ENCODE measurements at regions not wholly inside any gene's neighbourhood (a gene's known extent, or its start where the extent isn't known, plus 50 kb on each side); places are given as distances from the start of the nearest gene placed in this dataset.

DNA sequence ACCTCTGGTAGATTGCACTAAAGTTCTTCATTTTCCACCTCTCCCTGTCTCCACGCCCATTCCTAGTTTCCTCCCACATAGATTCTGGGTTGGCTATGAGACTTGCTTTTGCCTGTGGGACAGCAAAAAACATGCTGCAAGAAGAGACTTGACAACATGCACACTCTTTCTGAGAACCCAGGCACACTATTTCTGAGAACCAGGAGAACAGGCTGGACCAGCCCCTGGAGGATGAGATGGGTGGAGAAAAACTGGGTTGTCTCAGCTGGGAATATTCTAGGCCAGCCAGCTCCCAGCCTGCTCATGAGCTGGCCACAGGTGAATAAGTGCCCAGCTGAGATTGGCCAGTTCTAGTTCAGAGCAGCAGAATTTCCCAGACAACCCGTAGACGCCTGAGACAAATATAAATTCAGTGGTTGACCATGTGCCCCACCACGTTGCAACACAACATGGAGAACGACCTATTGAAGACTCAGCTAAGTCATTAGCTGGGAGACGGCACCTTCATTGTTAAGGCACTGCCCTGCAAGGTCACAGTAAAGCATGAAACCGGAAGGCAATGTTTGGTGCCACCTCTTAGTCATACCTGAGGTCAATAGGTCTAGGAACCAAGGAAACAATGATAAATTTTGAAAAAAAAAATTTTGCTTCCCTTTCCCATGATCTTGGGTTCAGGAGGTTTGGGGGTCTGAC, 92.7 kb upstream of the AKR1E2 start:
- DNase-seq (ENCODE audit: low read depth), result no peak

DNA sequence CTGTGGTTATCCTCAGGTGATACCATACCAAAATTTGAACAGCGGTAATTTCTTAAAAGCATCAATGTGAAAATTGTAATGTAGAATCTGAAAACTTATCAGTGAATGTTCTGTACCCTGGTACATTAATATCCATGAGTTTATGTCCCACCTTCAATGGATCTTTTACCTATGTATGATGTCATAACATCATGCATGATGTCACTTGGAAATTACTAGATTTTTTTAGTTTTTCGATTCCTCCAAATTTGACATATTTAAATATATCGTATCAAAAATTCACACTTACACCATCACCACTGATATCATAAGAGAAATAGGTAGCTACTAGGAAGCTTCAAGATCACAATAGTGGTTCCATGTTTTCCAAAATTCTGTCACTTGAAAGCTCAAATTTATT, 95.0 kb upstream of the AKR1E2 start:
- DNase-seq (ENCODE audit: low read depth), result no peak

DNA sequence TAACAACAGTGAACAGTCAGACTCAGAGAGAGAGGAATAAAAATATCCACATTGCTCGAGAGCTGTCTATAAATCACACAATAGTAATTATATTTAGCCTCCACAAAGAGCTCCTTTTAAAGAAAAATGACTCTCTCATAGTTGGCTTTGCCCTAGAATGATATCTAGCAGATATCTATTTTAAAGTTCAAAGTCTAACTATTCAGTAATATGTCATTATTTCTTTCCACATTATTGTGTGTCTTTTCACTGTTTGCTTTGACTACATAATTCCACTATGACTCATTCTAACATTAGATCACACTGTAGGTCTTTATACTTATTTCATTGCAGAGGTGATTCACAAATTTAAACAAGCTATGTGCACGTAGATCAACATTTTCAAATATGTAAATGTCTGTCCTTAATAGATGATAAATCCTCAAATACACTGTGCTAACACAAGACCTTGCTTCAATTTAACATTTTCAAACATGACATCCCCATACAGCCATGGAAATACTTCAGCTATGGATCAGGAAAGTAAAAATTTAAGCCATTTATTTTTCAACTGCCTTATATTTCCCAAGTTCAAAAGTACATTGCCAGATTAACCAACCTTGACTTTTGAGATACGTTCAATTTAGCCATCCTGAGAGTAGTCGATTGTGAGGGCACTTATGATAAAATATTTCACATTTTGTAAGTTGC, 99.9 kb upstream of the AKR1E2 start:
- no peak for DNase-seq (ENCODE audit: low read depth)

DNA sequence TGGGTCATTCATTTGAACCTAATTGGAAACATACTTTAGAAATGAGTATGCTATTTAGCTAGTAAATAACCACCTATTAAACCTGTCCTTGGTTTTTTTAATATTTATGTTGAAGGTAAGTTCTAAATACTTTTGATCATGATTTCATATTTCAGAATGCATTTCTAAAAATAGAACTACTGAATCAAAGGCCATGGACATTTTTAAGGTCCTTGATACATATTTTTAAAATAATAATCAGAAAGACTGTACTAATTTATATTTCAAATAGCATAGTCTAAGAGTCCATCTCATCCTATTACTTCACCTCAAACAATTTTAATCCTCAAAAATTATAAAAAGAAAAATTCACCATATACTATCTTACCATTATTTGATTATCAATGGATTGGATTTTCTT, 102.1 kb upstream of the AKR1E2 start:
- DNase-seq (ENCODE audit: low read depth), result no peak

DNA sequence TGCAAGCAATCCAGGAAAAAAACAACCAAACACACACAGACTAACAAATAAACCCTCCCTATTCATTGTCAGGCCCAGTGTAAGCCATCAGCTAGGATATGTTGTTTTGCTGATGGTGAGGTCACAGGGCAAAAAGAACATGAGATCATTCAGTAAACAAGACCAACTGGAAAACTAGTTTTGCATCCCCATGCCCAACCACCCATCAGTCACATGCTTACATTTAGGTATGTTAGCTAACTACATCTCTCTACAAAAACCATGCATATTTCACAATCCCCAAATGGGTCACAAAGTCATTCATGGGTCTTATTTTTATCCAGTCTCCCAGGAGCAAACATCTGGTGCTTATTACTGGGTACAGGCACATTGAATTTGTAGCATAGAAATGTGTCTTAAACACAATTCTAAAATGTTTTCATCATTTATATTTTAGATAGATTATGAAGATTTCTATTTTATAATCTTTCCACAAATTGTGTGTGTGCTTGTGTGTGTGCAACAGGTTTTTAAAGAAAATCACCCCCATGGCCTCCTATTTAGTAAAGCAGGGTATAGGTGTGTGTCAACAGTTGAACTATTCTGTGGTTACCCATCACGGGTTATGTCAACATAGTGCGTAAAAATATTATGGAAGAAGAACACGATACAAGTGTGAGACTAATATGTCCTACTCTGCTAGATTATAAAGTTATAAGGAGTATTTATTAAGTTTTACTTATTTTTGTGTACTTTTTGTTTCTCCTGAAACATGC, 103.8 kb upstream of the AKR1E2 start:
- DNase-seq (ENCODE audit: low read depth), result no peak

DNA sequence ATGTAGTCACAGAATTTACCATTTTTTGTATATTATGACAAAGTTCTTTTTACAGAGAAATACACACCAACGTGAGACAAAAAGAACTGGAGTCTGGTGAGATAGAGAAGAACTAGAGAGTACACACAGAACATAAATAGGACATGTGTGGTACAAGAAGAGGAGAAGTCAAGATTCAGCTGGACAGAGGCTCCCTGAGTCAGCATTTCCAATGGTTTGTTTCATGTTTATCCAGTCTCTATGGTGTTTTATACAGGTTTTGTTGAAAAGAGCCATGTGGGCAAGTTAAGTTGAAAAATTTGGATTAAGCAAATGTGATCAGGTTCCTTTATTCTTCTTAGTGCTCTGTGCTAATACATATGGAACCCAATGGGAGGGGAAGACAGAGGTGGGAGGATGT, 105.5 kb upstream of the AKR1E2 start:
- no peak for DNase-seq (ENCODE audit: low read depth)

DNA sequence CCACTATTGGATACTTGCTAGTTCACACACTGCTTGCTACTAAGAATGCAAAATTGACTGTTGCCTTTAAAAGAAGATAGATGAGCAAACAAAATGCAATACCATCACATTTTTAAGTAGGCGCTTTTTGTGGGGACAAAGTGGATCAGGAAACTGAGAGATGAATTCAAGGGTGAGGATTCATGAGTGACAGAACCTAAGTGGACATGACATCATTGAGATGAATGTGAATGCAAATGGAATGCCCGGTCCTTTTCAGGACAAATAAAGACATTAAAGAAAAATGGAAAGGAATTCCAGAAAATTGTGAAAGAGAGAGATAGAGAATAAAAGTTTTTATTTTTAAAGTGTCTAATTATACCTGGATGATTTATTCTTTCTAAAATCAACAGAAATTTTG, 106.3 kb upstream of the AKR1E2 start:
- no peak for DNase-seq (ENCODE audit: low read depth)

DNA sequence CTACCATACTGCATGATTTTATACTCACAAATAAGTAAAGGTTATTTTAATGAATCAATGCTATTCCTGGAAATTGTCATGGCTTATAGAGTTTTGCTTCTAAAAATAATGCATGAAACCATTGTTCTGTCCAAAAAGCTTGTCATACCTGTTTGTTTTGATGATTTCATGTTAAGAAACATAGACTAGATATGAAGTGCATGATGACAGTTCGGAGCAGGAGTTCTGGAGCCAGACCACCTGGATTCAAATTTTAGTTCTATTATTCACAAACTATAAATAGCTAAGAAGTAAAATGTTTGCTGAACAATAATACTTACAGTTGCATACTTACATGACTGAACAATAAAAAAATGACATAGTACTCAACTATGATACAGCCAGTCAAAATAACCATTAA, 107.0 kb upstream of the AKR1E2 start:
- no peak for DNase-seq (ENCODE audit: low read depth)

DNA sequence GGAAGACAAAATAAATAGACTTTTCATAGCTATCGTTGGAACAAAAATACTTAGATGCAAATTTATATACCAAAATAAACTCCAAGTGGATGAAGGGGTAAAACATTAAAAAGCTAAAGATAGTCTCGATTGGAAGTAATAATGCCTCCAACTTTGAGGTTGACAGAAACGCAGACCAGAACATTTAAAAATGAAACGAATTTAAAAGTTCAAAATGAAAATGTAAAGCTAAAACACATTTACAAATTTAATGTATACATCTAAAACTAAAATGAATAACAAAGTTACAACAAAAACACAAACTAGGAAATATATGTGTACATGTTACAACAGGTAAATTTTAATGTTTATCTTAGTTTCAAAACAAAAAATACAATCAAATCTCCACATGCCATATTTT, 107.5 kb upstream of the AKR1E2 start:
- no peak for DNase-seq (ENCODE audit: low read depth)

DNA sequence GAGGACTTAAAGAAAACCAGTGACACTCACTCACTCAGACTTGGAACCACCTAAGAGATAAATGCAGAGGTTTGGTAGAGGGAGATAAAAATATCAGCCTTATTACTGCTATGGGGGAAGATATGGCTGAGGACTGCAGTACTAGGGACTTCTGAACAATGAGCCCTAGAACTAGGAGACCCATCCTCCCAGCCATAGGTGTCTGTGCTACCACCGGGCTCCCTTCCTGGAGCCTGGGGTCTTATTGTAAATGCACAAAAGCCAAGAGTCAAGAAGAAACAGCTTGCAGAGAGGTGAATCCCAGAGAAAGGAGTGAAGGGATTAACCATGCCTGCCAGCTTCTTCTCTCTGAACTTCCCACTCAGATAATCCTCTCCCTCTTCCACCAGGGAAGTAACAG, 108.3 kb upstream of the AKR1E2 start:
- DNase-seq (ENCODE audit: low read depth), result no peak

DNA sequence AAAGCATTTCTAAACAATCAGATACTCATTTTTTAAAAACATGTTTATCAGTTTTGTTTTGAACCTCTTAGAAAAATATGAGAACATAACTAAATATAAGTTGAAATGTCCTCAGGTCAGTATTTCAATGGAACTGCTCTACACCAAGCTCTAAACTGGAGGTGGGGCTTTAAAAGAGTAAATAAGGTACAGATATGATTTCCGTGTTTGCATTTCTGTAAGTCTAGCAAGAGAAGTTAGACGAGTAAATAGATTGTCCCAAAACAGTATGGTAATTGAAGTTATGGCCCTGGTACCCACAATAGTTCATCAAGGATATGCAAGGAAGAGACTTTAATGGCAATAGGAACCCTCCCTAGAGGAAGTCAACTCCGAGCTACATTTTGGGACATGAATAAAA, 115.1 kb upstream of the AKR1E2 start:
- no peak for DNase-seq (ENCODE audit: low read depth)

DNA sequence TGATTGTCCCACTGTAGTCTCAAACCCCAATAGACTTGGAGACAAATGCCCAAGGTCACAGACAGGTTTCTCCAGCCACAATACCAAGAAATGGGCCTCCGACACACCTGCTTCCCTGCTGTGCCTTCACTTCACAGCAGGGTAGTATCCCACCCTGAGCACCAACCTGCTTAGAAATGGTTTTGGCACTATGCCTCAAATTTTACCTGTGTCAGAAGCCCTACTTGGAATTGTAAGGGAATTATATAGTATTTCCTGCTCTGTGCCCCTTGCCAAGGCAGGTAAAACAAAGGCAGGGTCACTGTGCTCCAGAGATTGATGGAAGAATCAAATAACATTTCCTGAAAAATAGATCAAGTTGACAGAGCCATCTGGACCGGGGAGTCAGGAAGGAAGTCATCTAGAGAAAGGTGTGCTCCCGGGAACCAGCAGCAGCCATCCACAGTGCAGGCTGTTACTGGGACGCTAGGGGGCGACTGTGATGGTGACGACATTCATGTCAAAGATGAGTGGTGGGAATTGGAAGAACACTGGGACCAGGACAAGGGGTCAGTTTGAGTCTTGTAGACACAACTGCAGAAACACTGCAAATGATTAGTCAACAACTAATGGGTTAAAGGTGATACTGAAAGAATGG, 117.8 kb upstream of the AKR1E2 start:
- DNase-seq (ENCODE audit: low read depth), result peak; percentile 14

DNA sequence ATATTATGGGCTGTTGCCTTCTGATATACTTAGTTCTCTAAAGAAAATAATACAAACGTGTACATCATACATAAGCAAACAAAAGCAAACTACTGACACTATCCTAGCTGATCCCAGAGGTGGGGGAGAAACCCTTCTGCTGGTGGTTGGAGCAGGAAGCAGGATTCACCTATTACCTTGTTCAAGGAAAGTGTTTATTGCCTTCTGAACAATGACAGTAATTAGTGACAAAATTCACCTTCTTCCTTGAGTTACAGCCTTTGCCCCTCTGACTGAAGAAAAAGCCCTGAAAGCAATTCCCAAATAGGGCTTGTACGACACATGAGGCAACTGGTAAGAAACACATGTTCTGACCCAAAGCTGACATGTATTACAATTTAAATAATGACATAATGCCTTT, 118.8 kb upstream of the AKR1E2 start:
- DNase-seq (ENCODE audit: low read depth), result no peak

DNA sequence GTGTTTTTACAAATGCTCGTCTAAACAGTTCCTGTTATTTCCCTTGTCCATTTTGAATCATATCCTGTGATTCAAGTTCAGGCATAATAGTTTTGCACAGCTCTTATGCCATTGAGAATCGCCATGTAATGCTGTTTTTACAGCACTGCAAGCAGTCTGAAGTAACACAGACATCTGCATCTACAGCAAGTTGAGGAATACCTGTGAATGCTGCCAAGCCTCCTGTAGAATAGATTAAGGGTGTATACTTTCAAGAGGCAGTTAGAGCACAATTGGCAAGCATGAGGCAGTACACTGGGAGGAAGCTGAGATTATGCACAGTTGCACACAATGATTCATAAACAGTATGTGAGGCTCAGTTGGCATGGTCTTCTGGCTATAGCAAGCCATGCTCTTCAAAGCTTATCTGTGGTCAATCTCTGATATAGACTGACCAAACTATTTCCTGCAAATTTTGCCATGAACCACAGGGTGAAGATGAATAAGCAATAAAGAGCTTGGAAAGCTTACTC, 121.9 kb upstream of the AKR1E2 start:
- no peak for DNase-seq (ENCODE audit: low read depth)

DNA sequence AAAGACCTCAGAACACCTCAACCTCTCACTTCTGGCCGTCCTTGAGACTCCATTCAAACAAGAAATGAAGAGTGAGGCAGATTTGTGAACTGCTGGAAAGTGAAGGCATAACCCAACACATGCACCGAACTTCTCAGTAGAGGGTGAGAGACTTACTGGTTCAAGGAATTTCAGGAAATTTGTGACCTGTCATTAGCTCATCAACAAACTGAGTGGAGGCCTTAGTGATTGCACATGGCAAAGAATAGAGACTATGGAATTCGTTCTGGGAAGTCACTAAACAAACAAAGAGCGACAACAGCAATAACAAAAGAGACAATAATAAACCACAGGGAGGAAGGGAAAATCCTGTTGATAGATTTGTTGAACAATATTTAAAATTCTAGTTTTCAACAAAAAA, 125.0 kb upstream of the AKR1E2 start:
- DNase-seq (ENCODE audit: low read depth), result no peak

DNA sequence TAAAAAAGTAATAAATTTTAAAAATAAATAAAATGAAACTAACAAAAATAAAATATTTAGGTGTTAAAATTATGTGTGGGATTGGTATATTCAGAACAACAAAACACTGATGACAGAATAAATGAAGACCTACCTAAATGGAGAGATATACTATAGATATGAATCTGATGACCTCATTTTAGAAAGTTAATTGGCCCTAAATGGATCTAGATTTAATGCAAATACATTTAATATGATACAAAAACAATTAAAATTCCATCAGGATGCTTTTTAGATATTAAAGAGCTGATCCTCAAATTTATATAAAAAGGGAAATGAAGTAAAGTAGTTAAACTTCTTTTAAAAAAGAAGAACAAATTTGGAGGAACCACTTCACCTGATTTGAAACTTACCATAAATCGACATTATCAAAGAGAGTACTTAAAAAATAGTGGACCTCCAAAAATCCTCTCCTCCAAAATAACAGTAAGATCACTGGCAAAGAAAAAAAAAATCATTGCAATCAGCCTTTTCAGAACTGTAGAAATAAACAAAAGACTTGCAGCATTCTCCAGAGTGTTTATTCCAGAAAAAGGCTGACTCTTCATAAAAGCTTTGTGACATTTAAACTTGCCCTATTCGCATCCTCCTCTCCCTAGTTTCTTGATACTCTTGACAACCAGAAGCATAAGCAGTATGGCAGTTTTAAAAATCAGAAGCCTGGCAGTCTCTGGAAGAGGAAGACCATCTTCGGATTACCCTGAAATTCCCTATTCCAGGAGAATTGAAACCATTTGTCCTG, 125.9 kb upstream of the AKR1E2 start:
- no peak for DNase-seq (ENCODE audit: low read depth)

DNA sequence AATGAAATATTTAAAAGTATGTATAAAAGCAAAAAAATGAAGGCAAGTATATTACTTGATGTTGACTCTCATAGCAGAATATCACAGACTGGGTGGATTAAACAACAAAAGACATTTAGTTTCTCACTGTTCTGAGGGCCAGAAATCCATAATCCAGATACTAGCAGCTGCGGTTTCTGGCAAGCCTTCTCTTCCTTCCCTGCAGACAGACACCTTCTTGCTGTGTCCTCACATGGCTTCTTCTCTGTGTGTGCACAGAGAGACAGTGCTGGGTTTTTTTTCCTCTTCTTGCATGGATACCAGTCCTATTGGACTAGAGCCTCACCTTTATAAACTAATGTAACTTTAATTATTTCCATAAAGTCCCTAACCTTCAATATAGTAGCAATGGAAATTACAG, 127.9 kb upstream of the AKR1E2 start:
- no peak for DNase-seq (ENCODE audit: low read depth)

DNA sequence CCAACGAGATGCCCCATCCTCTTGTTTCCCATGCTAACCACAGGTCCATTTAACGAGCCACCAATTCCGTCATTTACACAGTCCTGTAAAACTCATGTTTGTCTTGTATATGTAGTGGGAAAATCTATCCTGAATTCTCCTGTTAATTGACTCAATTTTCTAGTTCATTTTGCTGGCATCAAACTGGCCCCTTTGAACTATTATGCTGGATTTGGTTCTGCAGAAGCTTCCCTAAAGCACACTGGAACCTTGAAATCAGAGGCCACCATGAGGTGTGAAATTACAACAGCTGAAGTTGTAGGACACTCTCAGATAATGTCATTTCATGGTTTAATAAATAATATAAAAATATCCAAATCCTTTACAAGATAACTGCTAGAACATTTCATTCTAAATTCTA, 129.8 kb upstream of the AKR1E2 start:
- DNase-seq (ENCODE audit: low read depth), result no peak

DNA sequence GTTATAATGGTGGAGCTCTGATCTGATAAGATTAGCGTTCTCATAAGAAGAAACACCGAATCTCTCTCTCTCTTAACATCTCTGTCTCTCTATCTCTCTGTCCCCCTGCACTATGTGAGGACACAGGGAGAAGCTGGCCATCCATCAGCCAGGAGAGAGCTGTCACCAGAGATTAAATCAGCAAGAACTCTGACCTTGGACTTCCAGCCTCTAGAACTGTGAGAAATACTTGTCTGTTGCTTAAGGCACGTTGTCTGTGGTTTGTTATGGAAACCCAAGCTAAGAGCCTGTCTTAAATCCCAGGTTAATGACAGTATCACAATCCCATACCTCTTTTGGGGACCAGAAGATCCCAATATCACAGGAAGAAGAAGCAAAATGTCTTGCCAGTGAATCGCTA, 132.0 kb upstream of the AKR1E2 start:
- DNase-seq (ENCODE audit: low read depth), result no peak

DNA sequence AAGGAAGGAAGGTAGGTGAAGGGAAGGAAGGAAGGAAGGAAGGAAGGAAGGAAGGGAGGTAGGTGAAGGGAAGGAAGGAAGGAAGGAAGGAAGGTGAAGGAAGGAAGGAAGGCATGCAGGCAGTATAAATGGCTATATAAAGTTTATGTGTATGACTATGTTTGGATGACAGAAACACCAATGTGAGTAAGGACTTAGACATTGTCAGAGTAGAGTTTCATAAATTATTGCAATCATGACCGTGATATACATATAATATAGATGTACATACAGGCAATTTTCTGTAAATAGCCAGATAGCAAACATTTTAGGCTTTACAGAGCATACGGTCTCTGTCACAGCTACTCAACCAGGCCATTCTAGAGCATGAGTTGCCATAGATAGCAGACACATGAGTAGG, 133.8 kb upstream of the AKR1E2 start:
- no peak for DNase-seq (ENCODE audit: low read depth)

DNA sequence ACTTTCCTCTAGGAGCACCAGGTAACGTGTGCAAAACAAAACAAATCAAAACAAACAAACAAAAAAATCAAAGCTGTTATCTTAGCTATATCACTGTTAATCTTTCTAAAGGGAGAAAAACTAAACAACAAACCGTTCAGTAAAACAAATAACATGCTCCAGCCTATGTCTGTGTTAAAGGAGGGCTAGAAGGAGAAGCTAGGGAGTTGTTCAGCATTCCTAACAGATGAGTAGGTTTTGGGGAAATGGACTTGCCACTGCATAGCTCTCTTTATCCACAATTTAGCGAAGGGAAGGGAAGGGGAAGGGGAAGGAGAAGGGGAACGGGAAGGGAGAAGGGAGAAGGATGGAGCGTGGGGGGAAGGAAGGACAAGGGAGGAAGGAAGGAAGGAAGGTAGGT, 134.2 kb upstream of the AKR1E2 start:
- no peak for DNase-seq (ENCODE audit: low read depth)

DNA sequence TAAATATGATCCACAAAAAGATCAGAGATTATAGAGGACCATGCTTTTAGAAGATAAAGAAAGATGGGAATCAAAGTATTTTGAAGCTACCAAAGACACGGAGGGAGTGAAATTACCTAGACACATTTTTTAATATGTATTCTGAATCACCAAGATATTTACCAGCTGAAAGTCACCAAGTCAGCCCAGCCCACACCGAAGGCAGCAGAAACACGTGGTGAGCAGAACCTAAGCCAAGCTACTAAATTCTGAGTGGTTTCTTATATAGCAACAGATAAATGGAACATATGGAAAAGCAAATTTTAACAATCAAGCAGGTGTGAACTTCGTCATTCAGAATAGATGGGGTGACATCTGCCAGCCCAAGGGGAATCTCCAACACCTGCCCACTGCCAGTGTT, 134.7 kb upstream of the AKR1E2 start:
- DNase-seq (ENCODE audit: low read depth), result no peak

Data from activated T-cell treated with anti-CD3 and anti-CD28 coated beads for 48 hours (primary cell).